Stimulated activated CD4-positive, alpha-beta T cell treated with anti-CD3 and anti-CD28 coated beads, Interleukin-12 subunit alpha, Interleukin-12 subunit beta, amount 100 ng/mL, for 24 hours (primary cell): ENCODE measurements at regions not wholly inside any gene's neighbourhood (a gene's known extent, or its start where the extent isn't known, plus 50 kb on each side); places are given as distances from the start of the nearest gene placed in this dataset.
A peak's percentile ranks its signal among the peaks of the same experiment; 100 is the strongest.
"Not testable (repeated sequence)": the region's sequence is repeated elsewhere in the genome, so short reads cannot be mapped to it uniquely, and the experiment has no call there.

Experiments used
- DNase-seq, 2 experiments: peaks; one replicate each; pipeline ENCODE4 v3.0.0-alpha.2; 2020; ENCODE audit warnings: low read depth in 2 of 2

- no peak for DNase-seq
Measured at GRCh38 chr2:133879703-133880102, 311.4 kb upstream of the NCKAP5 start.

GRCh38 chr2:133882159-133882558 lies 313.9 kb upstream of the NCKAP5 start:
- not testable (repeated sequence) for DNase-seq

- no peak for DNase-seq
Measured at GRCh38 chr2:133884739-133885381, 316.6 kb upstream of the NCKAP5 start.

- DNase-seq = no peak
Measured at GRCh38 chr2:133885847-133886246, 317.6 kb upstream of the NCKAP5 start.

GRCh38 chr2:133886735-133887675 lies 318.7 kb upstream of the NCKAP5 start:
- DNase-seq = peak; percentile 6 to 31

GRCh38 chr2:133887676-133888040 lies 319.4 kb upstream of the NCKAP5 start:
- no peak for DNase-seq

GRCh38 chr2:133888107-133888506 lies 319.8 kb upstream of the NCKAP5 start:
- DNase-seq = no peak

- no peak for DNase-seq
Measured at GRCh38 chr2:133888621-133889219, 320.5 kb upstream of the NCKAP5 start.

GRCh38 chr2:133892352-133892913 lies 324.2 kb upstream of the NCKAP5 start:
- no peak for DNase-seq

- no peak for DNase-seq
Measured at GRCh38 chr2:133894429-133894828, 326.2 kb upstream of the NCKAP5 start.

- not testable (repeated sequence) for DNase-seq
Measured at GRCh38 chr2:133897838-133898237, 329.6 kb upstream of the NCKAP5 start.

- DNase-seq = no peak
Measured at GRCh38 chr2:133900909-133901308, 332.6 kb upstream of the NCKAP5 start.

GRCh38 chr2:133906396-133906795 lies 338.1 kb upstream of the NCKAP5 start:
- DNase-seq = no peak

- no peak for DNase-seq
Measured at GRCh38 chr2:133906926-133907325, 338.7 kb upstream of the NCKAP5 start.

GRCh38 chr2:133908171-133908570 lies 339.9 kb upstream of the NCKAP5 start:
- no peak for DNase-seq

GRCh38 chr2:133918141-133918540 lies 335.7 kb upstream of the MGAT5 start:
- no peak for DNase-seq

- DNase-seq = no peak
Measured at GRCh38 chr2:133919285-133919684, 334.6 kb upstream of the MGAT5 start.

- DNase-seq = no peak
Measured at GRCh38 chr2:133927894-133928293, 326.0 kb upstream of the MGAT5 start.

GRCh38 chr2:133936096-133936495 lies 317.8 kb upstream of the MGAT5 start:
- DNase-seq = no peak

- DNase-seq = no peak
Measured at GRCh38 chr2:133936601-133937000, 317.3 kb upstream of the MGAT5 start.

- DNase-seq = no peak
Measured at GRCh38 chr2:133937669-133938068, 316.2 kb upstream of the MGAT5 start.

- DNase-seq = no peak
Measured at GRCh38 chr2:133940134-133940533, 313.7 kb upstream of the MGAT5 start.
